Stimulated activated CD8-positive, alpha-beta memory T cell treated with anti-CD3 and anti-CD28 coated beads, Interleukin-15, amount 100 ng/mL, for 4 hours (primary cell): ENCODE measurements at regions not wholly inside any gene's neighbourhood (a gene's known extent, or its start where the extent isn't known, plus 50 kb on each side); places are given as distances from the start of the nearest gene placed in this dataset.

Experiments used
- DNase-seq, 2 donors: peaks; one replicate each; pipeline ENCODE4 v3.0.0-alpha.2; 2020; ENCODE audit warnings: low read depth in 2 of 2

GRCh38 chr2:118322406-118322805 is 234.1 kb downstream of the INSIG2 start:
- no peak for DNase-seq

GRCh38 chr2:118321432-118322105 is 233.3 kb downstream of the INSIG2 start:
- DNase-seq = no peak

GRCh38 chr2:118320658-118321057 is 232.4 kb downstream of the INSIG2 start:
- no peak for DNase-seq

- DNase-seq = no peak
These were observed 231.9 kb downstream of the INSIG2 start for GRCh38 chr2:118320196-118320595.

GRCh38 chr2:118319271-118319684 is 231.0 kb downstream of the INSIG2 start:
- DNase-seq = no peak

GRCh38 chr2:118315606-118316005 is 227.3 kb downstream of the INSIG2 start:
- no peak for DNase-seq

GRCh38 chr2:118312969-118313756 is 224.9 kb downstream of the INSIG2 start:
- no peak for DNase-seq

- DNase-seq = no peak
These were observed 222.6 kb downstream of the INSIG2 start for GRCh38 chr2:118310681-118311429.

GRCh38 chr2:118309946-118310680 is 221.8 kb downstream of the INSIG2 start:
- peak in 1 of 2 donors; percentile 13 for DNase-seq

- no peak for DNase-seq
These were observed 221.1 kb downstream of the INSIG2 start for GRCh38 chr2:118309257-118309945.

- no peak for DNase-seq
These were observed 219.6 kb downstream of the INSIG2 start for GRCh38 chr2:118307864-118308263.

GRCh38 chr2:118301248-118301647 is 213.0 kb downstream of the INSIG2 start:
- no peak for DNase-seq

- DNase-seq = no peak
These were observed 212.6 kb downstream of the INSIG2 start for GRCh38 chr2:118300832-118301231.

- DNase-seq = no peak
These were observed 208.4 kb downstream of the INSIG2 start for GRCh38 chr2:118296663-118297062.

GRCh38 chr2:118295592-118296390 is 207.5 kb downstream of the INSIG2 start:
- no peak for DNase-seq

- DNase-seq = no peak
These were observed 205.8 kb downstream of the INSIG2 start for GRCh38 chr2:118294063-118294462.

GRCh38 chr2:118292991-118293390 is 204.7 kb downstream of the INSIG2 start:
- no peak for DNase-seq

- DNase-seq = no peak
These were observed 203.1 kb downstream of the INSIG2 start for GRCh38 chr2:118291251-118291880.

GRCh38 chr2:118290411-118291250 is 202.4 kb downstream of the INSIG2 start:
- no peak for DNase-seq
